Sigmoid colon (tissue), 4 donors: ENCODE measurements at regions not wholly inside any gene's neighbourhood (a gene's known extent, or its start where the extent isn't known, plus 50 kb on each side); places are given as distances from the start of the nearest gene placed in this dataset.

ENCODE experiments used
- CTCF ChIP-seq, 4 experiments: fragments of 450-650 bp in 3 of 4; fragments of 200-600 bp in 1 of 4; IDR thresholded peaks; one replicate each; pipeline ENCODE4 v1.5.1; 2016 to 2019; ENCODE audit warnings: antibody characterized with exemption in 4 of 4, mild to moderate bottlenecking in 3 of 4, moderate library complexity in 2 of 4
- POLR2A ChIP-seq, 2 donors: fragments of 450-650 bp; IDR thresholded peaks; one replicate each; pipeline ENCODE4 v1.6.1; 2016; ENCODE audit warnings: antibody characterized with exemption in 2 of 2, mild to moderate bottlenecking in 2 of 2, moderate library complexity in 2 of 2
- POLR2AphosphoS5 ChIP-seq, 4 donors: sonication (generic); formaldehyde crosslinking; IDR thresholded peaks; one replicate each; pipeline ENCODE4 v1.6.1; 2017; ENCODE audit warnings: antibody characterized with exemption in 4 of 4

- TF ChIP-seq CTCF (IDR thresholded peaks at IDR 0.05) (peak in 1 of 4 experiments; percentile 17), POLR2A (IDR thresholded peaks at IDR 0.05) (no peak), POLR2AphosphoS5 (IDR thresholded peaks at IDR 0.05) (no peak)
Observed at GRCh38 chr9:16257604-16258003, 612.9 kb downstream of the BNC2 start.
